Liver (tissue), 8 donors: ENCODE measurements at regions not wholly inside any gene's neighbourhood (a gene's known extent, or its start where the extent isn't known, plus 50 kb on each side); places are given as distances from the start of the nearest gene placed in this dataset.

Source experiments
- DNase-seq: peaks from one replicate; pipeline ENCODE4 v3.0.0-alpha.2; 2017; ENCODE audit warnings: low spot score
- H3K27ac ChIP-seq, 2 donors: one replicate each; pipeline ENCODE4 v1.7.0; 2013; ENCODE audit warnings: inconsistent platforms in 2 of 2, low read length in 2 of 2, control low read depth in 1 of 2, low read depth in 1 of 2, mild to moderate bottlenecking in 1 of 2
- H3K27me3 ChIP-seq, 4 donors: one replicate each; pipeline versions ENCODE4 v1.6.1 to v1.7.0; 2013; ENCODE audit warnings: low read length in 3 of 4, inconsistent platforms in 1 of 4, mild to moderate bottlenecking in 1 of 4, moderate library complexity in 1 of 4; ENCODE audit not compliant: control insufficient read depth in 4 of 4, insufficient read depth in 4 of 4
- H3K36me3 ChIP-seq, 4 donors: one replicate each; pipeline versions ENCODE4 v1.6.1 to v1.7.0; 2013; ENCODE audit warnings: low read length in 3 of 4, mild to moderate bottlenecking in 3 of 4, low read depth in 1 of 4, moderate library complexity in 1 of 4; ENCODE audit not compliant: control insufficient read depth in 4 of 4, insufficient read depth in 3 of 4
- H3K4me1 ChIP-seq, 4 donors: one replicate each; pipeline versions ENCODE4 v1.6.1 to v1.7.0; 2013; ENCODE audit warnings: low read length in 3 of 4, mild to moderate bottlenecking in 3 of 4, moderate library complexity in 1 of 4; ENCODE audit not compliant: control insufficient read depth in 4 of 4, insufficient read depth in 4 of 4
- H3K4me3 ChIP-seq, 3 donors: one replicate each; pipeline versions ENCODE4 v1.6.1 to v1.7.0; 2013; ENCODE audit warnings: low read length in 3 of 3, control low read depth in 1 of 3, low read depth in 1 of 3, mild to moderate bottlenecking in 1 of 3
- H3K9ac ChIP-seq, 2 donors: one replicate each; pipeline ENCODE4 v1.7.0; 2013; ENCODE audit warnings: low read length in 2 of 2, mild to moderate bottlenecking in 2 of 2, moderate library complexity in 2 of 2, control low read depth in 1 of 2, low read depth in 1 of 2
- H3K9me3 ChIP-seq, 4 donors: one replicate each; pipeline versions ENCODE4 v1.6.1 to v1.7.0; 2013; ENCODE audit warnings: low read length in 3 of 4; ENCODE audit not compliant: control insufficient read depth in 4 of 4
- EGR1 ChIP-seq, 2 donors: IDR thresholded peaks; 2 replicates each; pipeline ENCODE4 v1.6.1; 2016 to 2018; ENCODE audit warnings: antibody characterized with exemption in 2 of 2, low read depth in 2 of 2
- FOXA1 ChIP-seq: IDR thresholded peaks from 2 replicates; pipeline ENCODE4 v1.6.1; 2016; ENCODE audit warnings: antibody characterized with exemption
- FOXA2 ChIP-seq: IDR thresholded peaks from 2 replicates; pipeline ENCODE4 v1.6.1; 2016; ENCODE audit warnings: antibody characterized with exemption
- GABPA ChIP-seq, 2 donors: IDR thresholded peaks in 1 of 2; conservative IDR thresholded peaks in 1 of 2; 2 replicates each; pipeline ENCODE4 v1.6.1; 2016; ENCODE audit warnings: antibody characterized with exemption in 2 of 2, mild to moderate bottlenecking in 1 of 2, moderate library complexity in 1 of 2
- HNF4A ChIP-seq, 2 donors: conservative IDR thresholded peaks; 2 replicates each; pipeline ENCODE4 v1.6.1; 2016; ENCODE audit warnings: antibody characterized with exemption in 2 of 2, mild to moderate bottlenecking in 2 of 2
- HNF4G ChIP-seq: IDR thresholded peaks from 2 replicates; pipeline ENCODE4 v1.6.1; 2016; ENCODE audit warnings: antibody characterized with exemption
- JUND ChIP-seq, 2 donors: IDR thresholded peaks; 2 replicates each; pipeline ENCODE4 v1.6.1; 2016; ENCODE audit warnings: antibody characterized with exemption in 2 of 2
- NR2F2 ChIP-seq: IDR thresholded peaks from 2 replicates; pipeline ENCODE4 v1.6.1; 2016; ENCODE audit warnings: antibody characterized with exemption
- RAD21 ChIP-seq, 2 donors: IDR thresholded peaks; 2 replicates each; pipeline ENCODE4 v1.6.1; 2016; ENCODE audit warnings: antibody characterized with exemption in 2 of 2, mild to moderate bottlenecking in 2 of 2
- RXRA ChIP-seq, 2 donors: IDR thresholded peaks; 2 replicates each; pipeline ENCODE4 v1.6.1; 2017 to 2018; ENCODE audit warnings: antibody characterized with exemption in 2 of 2, mild to moderate bottlenecking in 1 of 2
- SP1 ChIP-seq: IDR thresholded peaks from 2 replicates; pipeline ENCODE4 v1.6.1; 2018; ENCODE audit warnings: antibody characterized with exemption, mild to moderate bottlenecking
- TAF1 ChIP-seq: conservative IDR thresholded peaks from 2 replicates; pipeline ENCODE4 v1.6.1; 2016; ENCODE audit warnings: antibody characterized with exemption, mild to moderate bottlenecking
- YY1 ChIP-seq: IDR thresholded peaks from 2 replicates; pipeline ENCODE4 v1.6.1; 2016; ENCODE audit warnings: antibody characterized with exemption, mild to moderate bottlenecking
- WGBS: extraction: QIAGEN DNeasy Blood & Tissue Kit; methylation state at CpG from one replicate; pipeline ENCODE4 v1.1.7; 2013; 5-methylcytosine and 5-hydroxymethylcytosine counted together
- TF ChIP-seq, protein P1 (sequence below): IDR thresholded peaks from 2 replicates; pipeline ENCODE4 v1.6.1; 2016; ENCODE audit warnings: antibody characterized with exemption, mild to moderate bottlenecking
- TF ChIP-seq, protein P2 (sequence below): fragments of 150-350 bp; IDR thresholded peaks from 2 replicates; pipeline ENCODE4 v1.5.1; 2017; ENCODE audit warnings: improper control_type of control experiment, low read depth, low read length; ENCODE audit not compliant: missing input control
- TF ChIP-seq, protein P3 (sequence below): IDR thresholded peaks from 2 replicates; pipeline ENCODE4 v1.6.1; 2016; ENCODE audit warnings: antibody characterized with exemption
- TF ChIP-seq, protein P4 (sequence below): IDR thresholded peaks from 2 replicates; pipeline ENCODE4 v1.6.1; 2016; ENCODE audit warnings: antibody characterized with exemption
- TF ChIP-seq, protein P5 (sequence below): IDR thresholded peaks from 2 replicates; pipeline ENCODE4 v1.6.1; 2016; ENCODE audit warnings: antibody characterized with exemption
- donor health status: healthy.
- donor health status: healthy.
- donor health status: healthy.
- donor health status: healthy.
- donor health status: healthy.

DNA sequence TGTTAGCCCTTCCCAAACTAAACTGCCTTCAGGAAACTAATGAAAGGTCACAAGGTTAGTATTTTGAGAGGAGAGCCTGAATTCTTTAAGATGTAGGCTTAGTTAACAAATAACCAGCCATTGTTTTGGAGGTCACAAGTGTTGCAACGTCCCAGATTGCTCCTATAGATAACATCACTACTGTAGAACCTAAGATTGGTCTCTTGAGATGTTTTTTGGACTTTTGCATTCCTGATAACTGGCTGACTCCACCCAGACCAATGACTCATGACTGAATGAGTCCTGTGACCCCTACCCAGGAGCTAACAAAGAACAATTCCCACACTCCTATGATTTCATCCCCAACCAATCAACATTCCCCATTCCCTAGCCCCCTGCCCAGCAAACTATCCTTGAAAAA is 178.8 kb downstream of the SCP2D1 start:
- DNase-seq, result no peak
- Histone ChIP-seq H3K36me3 (no peaks in the 10 kb centered on the region), H3K9me3 (no peaks in the 10 kb centered on the region), H3K27ac (no peak overlapping the region), H3K27me3 (no peaks in the 10 kb centered on the region), H3K4me3 (no peak overlapping the region), H3K4me1 (no peaks in the 10 kb centered on the region), H3K9ac (no peak overlapping the region)
- WGBS, result 58% methylated on average over 1 of the region's 1 CpG
- TF ChIP-seq YY1 (no peak), GABPA (IDR thresholded peaks at IDR 0.05 in 1 of 2, conservative IDR thresholded peaks at IDR 0.05 in 1 of 2) (no peak), HNF4A (conservative IDR thresholded peaks at IDR 0.05) (no peak)

DNA sequence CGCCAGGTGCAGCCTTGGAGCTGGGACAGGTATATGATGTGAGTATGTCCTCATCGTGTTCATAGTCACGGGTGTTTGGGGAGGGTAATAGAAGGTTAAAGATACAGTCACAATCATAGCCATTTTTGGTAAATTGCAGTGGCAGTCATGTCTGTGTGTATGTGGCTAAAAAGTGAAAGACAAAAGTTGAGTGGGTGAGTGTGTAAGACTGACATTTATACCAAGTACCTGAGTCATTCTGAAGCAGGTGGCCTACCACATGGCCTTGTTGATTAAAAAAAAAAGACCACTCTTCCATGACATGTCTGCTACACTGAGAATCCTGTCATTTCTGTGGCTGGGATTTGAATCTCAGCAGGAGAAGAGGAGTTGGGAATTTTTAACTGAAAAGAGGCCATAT is 181.9 kb downstream of the SCP2D1 start:
- TF ChIP-seq FOXA2, result no peak
- no peak for TF ChIP-seq TAF1
- no peak for TF ChIP-seq RAD21 (IDR thresholded peaks at IDR 0.05)
- no peak for TF ChIP-seq NR2F2
- no peak for TF ChIP-seq YY1
- no peak for TF ChIP-seq HNF4A (conservative IDR thresholded peaks at IDR 0.05)
- TF ChIP-seq FOXA1, result no peak
- TF ChIP-seq HNF4G, result no peak
- TF ChIP-seq, protein P1, sequence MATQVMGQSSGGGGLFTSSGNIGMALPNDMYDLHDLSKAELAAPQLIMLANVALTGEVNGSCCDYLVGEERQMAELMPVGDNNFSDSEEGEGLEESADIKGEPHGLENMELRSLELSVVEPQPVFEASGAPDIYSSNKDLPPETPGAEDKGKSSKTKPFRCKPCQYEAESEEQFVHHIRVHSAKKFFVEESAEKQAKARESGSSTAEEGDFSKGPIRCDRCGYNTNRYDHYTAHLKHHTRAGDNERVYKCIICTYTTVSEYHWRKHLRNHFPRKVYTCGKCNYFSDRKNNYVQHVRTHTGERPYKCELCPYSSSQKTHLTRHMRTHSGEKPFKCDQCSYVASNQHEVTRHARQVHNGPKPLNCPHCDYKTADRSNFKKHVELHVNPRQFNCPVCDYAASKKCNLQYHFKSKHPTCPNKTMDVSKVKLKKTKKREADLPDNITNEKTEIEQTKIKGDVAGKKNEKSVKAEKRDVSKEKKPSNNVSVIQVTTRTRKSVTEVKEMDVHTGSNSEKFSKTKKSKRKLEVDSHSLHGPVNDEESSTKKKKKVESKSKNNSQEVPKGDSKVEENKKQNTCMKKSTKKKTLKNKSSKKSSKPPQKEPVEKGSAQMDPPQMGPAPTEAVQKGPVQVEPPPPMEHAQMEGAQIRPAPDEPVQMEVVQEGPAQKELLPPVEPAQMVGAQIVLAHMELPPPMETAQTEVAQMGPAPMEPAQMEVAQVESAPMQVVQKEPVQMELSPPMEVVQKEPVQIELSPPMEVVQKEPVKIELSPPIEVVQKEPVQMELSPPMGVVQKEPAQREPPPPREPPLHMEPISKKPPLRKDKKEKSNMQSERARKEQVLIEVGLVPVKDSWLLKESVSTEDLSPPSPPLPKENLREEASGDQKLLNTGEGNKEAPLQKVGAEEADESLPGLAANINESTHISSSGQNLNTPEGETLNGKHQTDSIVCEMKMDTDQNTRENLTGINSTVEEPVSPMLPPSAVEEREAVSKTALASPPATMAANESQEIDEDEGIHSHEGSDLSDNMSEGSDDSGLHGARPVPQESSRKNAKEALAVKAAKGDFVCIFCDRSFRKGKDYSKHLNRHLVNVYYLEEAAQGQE, result no peak
- TF ChIP-seq, protein P2, sequence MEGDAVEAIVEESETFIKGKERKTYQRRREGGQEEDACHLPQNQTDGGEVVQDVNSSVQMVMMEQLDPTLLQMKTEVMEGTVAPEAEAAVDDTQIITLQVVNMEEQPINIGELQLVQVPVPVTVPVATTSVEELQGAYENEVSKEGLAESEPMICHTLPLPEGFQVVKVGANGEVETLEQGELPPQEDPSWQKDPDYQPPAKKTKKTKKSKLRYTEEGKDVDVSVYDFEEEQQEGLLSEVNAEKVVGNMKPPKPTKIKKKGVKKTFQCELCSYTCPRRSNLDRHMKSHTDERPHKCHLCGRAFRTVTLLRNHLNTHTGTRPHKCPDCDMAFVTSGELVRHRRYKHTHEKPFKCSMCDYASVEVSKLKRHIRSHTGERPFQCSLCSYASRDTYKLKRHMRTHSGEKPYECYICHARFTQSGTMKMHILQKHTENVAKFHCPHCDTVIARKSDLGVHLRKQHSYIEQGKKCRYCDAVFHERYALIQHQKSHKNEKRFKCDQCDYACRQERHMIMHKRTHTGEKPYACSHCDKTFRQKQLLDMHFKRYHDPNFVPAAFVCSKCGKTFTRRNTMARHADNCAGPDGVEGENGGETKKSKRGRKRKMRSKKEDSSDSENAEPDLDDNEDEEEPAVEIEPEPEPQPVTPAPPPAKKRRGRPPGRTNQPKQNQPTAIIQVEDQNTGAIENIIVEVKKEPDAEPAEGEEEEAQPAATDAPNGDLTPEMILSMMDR, result no peak
- no peak for TF ChIP-seq SP1
- no peak for TF ChIP-seq EGR1 (IDR thresholded peaks at IDR 0.05; ENCODE audit: low read depth in 2 of 2)
- TF ChIP-seq RXRA (IDR thresholded peaks at IDR 0.05), result no peak
- Histone ChIP-seq H3K27ac (no peak overlapping the region), H3K27me3 (no peaks in the 10 kb centered on the region), H3K36me3 (no peaks in the 10 kb centered on the region), H3K9ac (no peak overlapping the region), H3K4me1 (no peaks in the 10 kb centered on the region), H3K4me3 (no peak overlapping the region), H3K9me3 (no peaks in the 10 kb centered on the region)
- no peak for DNase-seq
- WGBS, result 92% methylated on average over 3 of the region's 3 CpGs

DNA sequence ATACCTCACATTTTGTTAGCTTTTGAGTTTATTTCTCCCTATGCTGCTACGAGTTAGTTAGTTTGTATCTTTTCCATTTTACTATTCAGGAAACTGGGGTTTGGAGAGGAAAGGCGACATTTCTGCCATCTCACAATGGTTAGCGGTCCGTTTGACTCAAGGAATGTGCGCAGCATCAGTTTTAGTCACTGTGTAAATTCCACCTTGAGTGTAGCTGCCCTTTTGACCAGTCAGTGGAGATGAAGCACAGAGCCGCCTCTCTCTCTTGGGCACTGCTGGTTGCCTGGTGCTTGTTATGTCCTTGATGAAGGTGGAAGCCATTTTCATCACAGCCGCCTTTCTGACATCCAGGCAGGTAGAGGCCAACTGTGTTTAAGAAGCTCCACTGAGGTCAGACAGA is 185.5 kb downstream of the SCP2D1 start:
- no peaks in the 10 kb centered on the region for H3K27me3 ChIP-seq
- H3K9me3 ChIP-seq, result no peaks in the 10 kb centered on the region
- H3K4me1 ChIP-seq, result no peaks in the 10 kb centered on the region
- no peaks in the 10 kb centered on the region for H3K36me3 ChIP-seq
- H3K9ac ChIP-seq, result no peak overlapping the region
- DNase-seq, result no peak
- 92% methylated on average over 7 of the region's 7 CpGs for WGBS
- no peak overlapping the region for H3K4me3 ChIP-seq
- H3K27ac ChIP-seq, result no peak overlapping the region
- no peak for TF ChIP-seq HNF4G
- TF ChIP-seq FOXA2, result no peak
- TF ChIP-seq, protein P3, sequence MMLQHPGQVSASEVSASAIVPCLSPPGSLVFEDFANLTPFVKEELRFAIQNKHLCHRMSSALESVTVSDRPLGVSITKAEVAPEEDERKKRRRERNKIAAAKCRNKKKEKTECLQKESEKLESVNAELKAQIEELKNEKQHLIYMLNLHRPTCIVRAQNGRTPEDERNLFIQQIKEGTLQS, result no peak
- TF ChIP-seq GABPA (IDR thresholded peaks at IDR 0.05 in 1 of 2, conservative IDR thresholded peaks at IDR 0.05 in 1 of 2), result no peak
- no peak for TF ChIP-seq SP1
- TF ChIP-seq, protein P4, sequence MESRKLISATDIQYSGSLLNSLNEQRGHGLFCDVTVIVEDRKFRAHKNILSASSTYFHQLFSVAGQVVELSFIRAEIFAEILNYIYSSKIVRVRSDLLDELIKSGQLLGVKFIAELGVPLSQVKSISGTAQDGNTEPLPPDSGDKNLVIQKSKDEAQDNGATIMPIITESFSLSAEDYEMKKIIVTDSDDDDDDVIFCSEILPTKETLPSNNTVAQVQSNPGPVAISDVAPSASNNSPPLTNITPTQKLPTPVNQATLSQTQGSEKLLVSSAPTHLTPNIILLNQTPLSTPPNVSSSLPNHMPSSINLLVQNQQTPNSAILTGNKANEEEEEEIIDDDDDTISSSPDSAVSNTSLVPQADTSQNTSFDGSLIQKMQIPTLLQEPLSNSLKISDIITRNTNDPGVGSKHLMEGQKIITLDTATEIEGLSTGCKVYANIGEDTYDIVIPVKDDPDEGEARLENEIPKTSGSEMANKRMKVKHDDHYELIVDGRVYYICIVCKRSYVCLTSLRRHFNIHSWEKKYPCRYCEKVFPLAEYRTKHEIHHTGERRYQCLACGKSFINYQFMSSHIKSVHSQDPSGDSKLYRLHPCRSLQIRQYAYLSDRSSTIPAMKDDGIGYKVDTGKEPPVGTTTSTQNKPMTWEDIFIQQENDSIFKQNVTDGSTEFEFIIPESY, result no peak
- TF ChIP-seq JUND (IDR thresholded peaks at IDR 0.05), result no peak
- TF ChIP-seq EGR1 (IDR thresholded peaks at IDR 0.05; ENCODE audit: low read depth in 2 of 2), result no peak
- TF ChIP-seq RAD21 (IDR thresholded peaks at IDR 0.05), result no peak
- no peak for TF ChIP-seq FOXA1
- TF ChIP-seq, protein P5, sequence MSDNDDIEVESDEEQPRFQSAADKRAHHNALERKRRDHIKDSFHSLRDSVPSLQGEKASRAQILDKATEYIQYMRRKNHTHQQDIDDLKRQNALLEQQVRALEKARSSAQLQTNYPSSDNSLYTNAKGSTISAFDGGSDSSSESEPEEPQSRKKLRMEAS, result no peak
- TF ChIP-seq HNF4A (conservative IDR thresholded peaks at IDR 0.05), result no peak
- TF ChIP-seq YY1, result no peak
- TF ChIP-seq TAF1, result no peak
- no peak for TF ChIP-seq RXRA (IDR thresholded peaks at IDR 0.05)
